ENCODE measurements at regions not wholly inside any gene's neighbourhood (a gene's known extent, or its start where the extent isn't known, plus 50 kb on each side); places are given as distances from the start of the nearest gene placed in this dataset.

GRCh38 chr7:25059576-25059975, 65.5 kb downstream of the CYCS start:
- TF ChIP-seq ZNF701 (tag by site-specific recombination; IDR thresholded peaks at IDR 0.05) (no peak), CTCF (tag by site-specific recombination; IDR thresholded peaks at IDR 0.05) (no peak), ZNF169 (tag by site-specific recombination; IDR thresholded peaks at IDR 0.05) (no peak), ZBTB7A (tag by site-specific recombination; IDR thresholded peaks at IDR 0.05; ENCODE audit: low read depth) (no peak)
